ENCODE measurements at regions not wholly inside any gene's neighbourhood (a gene's known extent, or its start where the extent isn't known, plus 50 kb on each side); places are given as distances from the start of the nearest gene placed in this dataset.

GRCh38 chr12:4221258-4221620 is 52.3 kb upstream of the CCND2 start (continued):
- TF ChIP-seq YBX1 (IDR thresholded peaks at IDR 0.05) (no peak), MEF2A (IDR thresholded peaks at IDR 0.05; ENCODE audit: insufficient read depth, low read depth, low read length) (no peak), RELA (IDR thresholded peaks at IDR 0.05; ENCODE audit: borderline replicate concordance, partially characterized antibody) (no peak), BRCA1 (IDR thresholded peaks at IDR 0.05; ENCODE audit: low read depth, low read length) (no peak), ZNF622 (IDR thresholded peaks at IDR 0.05) (no peak), SP1 (IDR thresholded peaks at IDR 0.05; ENCODE audit: low read depth, low read length) (no peak), PKNOX1 (IDR thresholded peaks at IDR 0.05) (no peak), RAD51 (IDR thresholded peaks at IDR 0.05) (no peak), STAT3 (IDR thresholded peaks at IDR 0.05; ENCODE audit: low read depth, low read length) (no peak), KAT2A (conservative IDR thresholded peaks at IDR 0.05; ENCODE audit: control insufficient read depth, low read depth, low read length) (no peak)

- SMC1A ChIA-PET (ENCODE audit: uncharacterized antibody, unreplicated experiment): interaction anchor here (1.0 to 6.6 kb wide), 9 partner anchors 10 to 104 kb away, joined by 3 to 53 read pairs (median 3); no protein-coding TSS in a partner anchor
- H3K4me2 ChIP-seq (ENCODE audit: control insufficient read depth, insufficient read depth): no peak overlapping the region
- no peak overlapping the region for H3K4me3 ChIP-seq
- TF ChIP-seq ZNF217 (IDR thresholded peaks at IDR 0.05) (no peak), GATAD2B (conservative IDR thresholded peaks at IDR 0.05; ENCODE audit: low read depth) (no peak), ZNF207 (IDR thresholded peaks at IDR 0.05; ENCODE audit: borderline replicate concordance) (no peak)
- peaks cover 4% of the 10 kb centered on the region; the same call in 1 of the 3 replicates for H3K9me3 ChIP-seq (replicated peaks; ENCODE audit: control insufficient read depth, insufficient read depth, low read length)
- no peak for DNase-seq (ENCODE audit: low read depth, low spot score)
- H3K36me3 ChIP-seq (ENCODE audit: control insufficient read depth in 2 of 2, insufficient read depth in 2 of 2, low read length in 1 of 2): no peaks in the 10 kb centered on the region
- POLR2A ChIA-PET: interaction anchor here (0.9 to 1.4 kb wide), 2 partner anchors 8 to 56 kb away, joined by 3 read pairs; no protein-coding TSS in a partner anchor
- no peaks in the 10 kb centered on the region for H4K20me1 ChIP-seq (ENCODE audit: control insufficient read depth, insufficient read depth)
- peaks cover 28% of the 10 kb centered on the region for H3K4me1 ChIP-seq (ENCODE audit: control insufficient read depth, insufficient read depth, low read length)
- WGBS (ENCODE audit: insufficient coverage, insufficient replicate concordance, low lambda C conversion rate, missing lambda C conversion rate): 84% methylated on average over 7 of the region's 7 CpGs
- intact Hi-C loops (cut with micrococcal nuclease; ENCODE audit: unreplicated experiment): no loop called here
- no peak for ATAC-seq
- H2AFZ ChIP-seq (ENCODE audit: control insufficient read depth, low read depth, low read length): no peak overlapping the region
- H3K27ac ChIP-seq (ENCODE audit: control insufficient read depth, insufficient read depth): no peak overlapping the region
- CTCF ChIA-PET: no interaction called here
- H3K27me3 ChIP-seq (replicated peaks in 1 of 2; ENCODE audit: control insufficient read depth in 2 of 2, insufficient read depth in 2 of 2, low read length in 1 of 2): no peaks in the 10 kb centered on the region
- no peak overlapping the region for H3K9ac ChIP-seq (ENCODE audit: control insufficient read depth, insufficient read depth, low read length)
- in situ Hi-C loops (cut with MboI): no loop called here
- H3K79me2 ChIP-seq (ENCODE audit: control insufficient read depth, insufficient read depth, low read length): no peaks in the 10 kb centered on the region
- RAD21 ChIA-PET (ENCODE audit: unreplicated experiment): no interaction called here
- no TSS peak for BruUV-seq (replicated peaks)
- FAIRE-seq: no peak
Observed at GRCh38 chr12:4220536-4221257, 52.9 kb upstream of the CCND2 start.
